HEK293T (cell line): ENCODE measurements at regions not wholly inside any gene's neighbourhood (a gene's known extent, or its start where the extent isn't known, plus 50 kb on each side); places are given as distances from the start of the nearest gene placed in this dataset.

Experiments used
- L3MBTL2 ChIP-seq: fragments of 450-650 bp; conservative IDR thresholded peaks from 2 replicates; pipeline ENCODE4 v1.6.1; 2016; ENCODE audit warnings: mild to moderate bottlenecking
- NFRKB ChIP-seq: fragments of 450-650 bp; IDR thresholded peaks from 2 replicates; pipeline ENCODE4 v1.6.1; 2016; ENCODE audit warnings: mild to moderate bottlenecking, moderate library complexity
- PKNOX1 ChIP-seq: fragments of 450-650 bp; IDR thresholded peaks from 2 replicates; pipeline ENCODE4 v1.6.1; 2016
- SP1 ChIP-seq: fragments of 450-650 bp; IDR thresholded peaks from 2 replicates; pipeline ENCODE4 v1.6.1; 2017
- SUZ12 ChIP-seq: fragments of 450-650 bp; IDR thresholded peaks from 2 replicates; pipeline ENCODE4 v1.6.1; 2016; ENCODE audit warnings: mild to moderate bottlenecking

- TF ChIP-seq PKNOX1 (no peak), SP1 (no peak), SUZ12 (no peak), NFRKB (no peak), L3MBTL2 (no peak)
Measured at GRCh38 chr9:25827626-25828025, 149.4 kb upstream of the TUSC1 start.
